Astrocyte (in vitro differentiated cells and primary cell): ENCODE measurements at regions not wholly inside any gene's neighbourhood (a gene's known extent, or its start where the extent isn't known, plus 50 kb on each side); places are given as distances from the start of the nearest gene placed in this dataset.

Experiments
- EZH2 ChIP-seq: IDR thresholded peaks from 2 replicates; pipeline ENCODE4 v1.6.1; 2012; ENCODE audit warnings: mild to moderate bottlenecking, low read length, inconsistent platforms; ENCODE audit not compliant: insufficient read depth
- TF ChIP-seq, protein P1 (sequence below): IDR thresholded peaks from 2 replicates; pipeline ENCODE4 v1.5.1; 2011; ENCODE audit warnings: low read depth, mild to moderate bottlenecking, inconsistent platforms, low read length, moderate library complexity; ENCODE audit not compliant: insufficient read depth

GRCh38 chr17:77488531-77489238 lies 347.9 kb downstream of the SEC14L1 start:
- TF ChIP-seq EZH2 = no peak
- TF ChIP-seq, protein P1, sequence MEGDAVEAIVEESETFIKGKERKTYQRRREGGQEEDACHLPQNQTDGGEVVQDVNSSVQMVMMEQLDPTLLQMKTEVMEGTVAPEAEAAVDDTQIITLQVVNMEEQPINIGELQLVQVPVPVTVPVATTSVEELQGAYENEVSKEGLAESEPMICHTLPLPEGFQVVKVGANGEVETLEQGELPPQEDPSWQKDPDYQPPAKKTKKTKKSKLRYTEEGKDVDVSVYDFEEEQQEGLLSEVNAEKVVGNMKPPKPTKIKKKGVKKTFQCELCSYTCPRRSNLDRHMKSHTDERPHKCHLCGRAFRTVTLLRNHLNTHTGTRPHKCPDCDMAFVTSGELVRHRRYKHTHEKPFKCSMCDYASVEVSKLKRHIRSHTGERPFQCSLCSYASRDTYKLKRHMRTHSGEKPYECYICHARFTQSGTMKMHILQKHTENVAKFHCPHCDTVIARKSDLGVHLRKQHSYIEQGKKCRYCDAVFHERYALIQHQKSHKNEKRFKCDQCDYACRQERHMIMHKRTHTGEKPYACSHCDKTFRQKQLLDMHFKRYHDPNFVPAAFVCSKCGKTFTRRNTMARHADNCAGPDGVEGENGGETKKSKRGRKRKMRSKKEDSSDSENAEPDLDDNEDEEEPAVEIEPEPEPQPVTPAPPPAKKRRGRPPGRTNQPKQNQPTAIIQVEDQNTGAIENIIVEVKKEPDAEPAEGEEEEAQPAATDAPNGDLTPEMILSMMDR = no peak
